Colonic mucosa (tissue), 4 donors: ENCODE measurements at regions not wholly inside any gene's neighbourhood (a gene's known extent, or its start where the extent isn't known, plus 50 kb on each side); places are given as distances from the start of the nearest gene placed in this dataset.

Experiments used
- DNase-seq: peaks from one replicate; pipeline ENCODE4 v3.0.0-alpha.2; 2020
- H3K27ac ChIP-seq: fragments of 200-600 bp; one replicate; pipeline ENCODE4 v1.8.0; 2021
- H3K27me3 ChIP-seq: fragments of 200-600 bp; one replicate; pipeline ENCODE4 v1.8.0; 2021
- H3K36me3 ChIP-seq: fragments of 200-600 bp; one replicate; pipeline ENCODE4 v1.8.0; 2021
- H3K4me1 ChIP-seq: fragments of 200-600 bp; one replicate; pipeline ENCODE4 v1.8.0; 2021; ENCODE audit warnings: mild to moderate bottlenecking
- H3K4me3 ChIP-seq: fragments of 200-600 bp; one replicate; pipeline ENCODE4 v1.8.0; 2021
- H3K9ac ChIP-seq, 2 donors: one replicate each; pipeline ENCODE4 v1.7.0; 2013; ENCODE audit warnings: control low read depth in 2 of 2, low read depth in 2 of 2, low read length in 2 of 2
- H3K9me3 ChIP-seq: fragments of 200-600 bp; one replicate; pipeline ENCODE4 v1.8.0; 2021
- intact Hi-C: fragments of 100-400 bp; cut with DNase I; formaldehyde crosslinking; loops from one replicate; pipeline ENCODE4 v1.14.1; 2022
- TF ChIP-seq, protein P1 (sequence below): fragments of 200-600 bp; IDR thresholded peaks from one replicate; pipeline ENCODE4 v1.8.0; 2022; ENCODE audit warnings: antibody characterized with exemption, mild to moderate bottlenecking
- donor health status: healthy.
- donor health status: DM: no; HTN: no; CAD: no.
- donor health status: DM: no; HTN: no; CAD: no.

DNA sequence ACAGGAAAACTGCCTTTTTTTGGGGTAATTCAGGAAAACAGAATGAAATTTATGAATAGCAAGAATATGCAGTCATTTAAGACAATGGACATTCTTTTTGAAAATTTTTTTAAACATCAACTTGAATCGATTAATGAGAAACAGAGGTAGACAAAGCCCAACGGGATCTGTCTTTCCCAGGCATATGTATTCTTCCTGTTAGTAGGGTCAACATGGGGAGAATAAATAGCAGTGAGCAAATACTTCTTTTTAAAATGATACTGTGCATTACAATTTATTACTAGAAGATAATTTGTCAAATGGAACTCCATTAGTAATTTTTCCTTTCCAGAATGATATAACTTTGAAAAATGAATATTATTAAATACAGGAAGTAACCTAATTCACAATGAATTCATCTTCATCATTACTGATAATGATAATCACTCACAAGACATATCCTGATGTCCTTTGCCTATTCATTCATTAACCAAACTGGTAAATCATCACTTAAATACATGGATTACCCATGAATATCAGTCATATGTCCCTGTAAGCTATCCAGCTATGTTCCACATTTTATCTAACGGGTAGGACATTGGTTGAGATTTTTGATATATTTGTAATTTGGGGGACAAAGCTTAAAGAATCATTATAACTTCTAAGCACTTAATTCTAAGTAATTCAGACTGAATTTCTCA lies 209.2 kb upstream of the CDIN1 start:
- Histone ChIP-seq H3K4me3 (no peak overlapping the region), H3K27ac (no peak overlapping the region), H3K27me3 (no peaks in the 10 kb centered on the region), H3K36me3 (no peaks in the 10 kb centered on the region), H3K4me1 (no peaks in the 10 kb centered on the region), H3K9me3 (no peaks in the 10 kb centered on the region), H3K9ac (no peak overlapping the region)
- TF ChIP-seq, protein P1, sequence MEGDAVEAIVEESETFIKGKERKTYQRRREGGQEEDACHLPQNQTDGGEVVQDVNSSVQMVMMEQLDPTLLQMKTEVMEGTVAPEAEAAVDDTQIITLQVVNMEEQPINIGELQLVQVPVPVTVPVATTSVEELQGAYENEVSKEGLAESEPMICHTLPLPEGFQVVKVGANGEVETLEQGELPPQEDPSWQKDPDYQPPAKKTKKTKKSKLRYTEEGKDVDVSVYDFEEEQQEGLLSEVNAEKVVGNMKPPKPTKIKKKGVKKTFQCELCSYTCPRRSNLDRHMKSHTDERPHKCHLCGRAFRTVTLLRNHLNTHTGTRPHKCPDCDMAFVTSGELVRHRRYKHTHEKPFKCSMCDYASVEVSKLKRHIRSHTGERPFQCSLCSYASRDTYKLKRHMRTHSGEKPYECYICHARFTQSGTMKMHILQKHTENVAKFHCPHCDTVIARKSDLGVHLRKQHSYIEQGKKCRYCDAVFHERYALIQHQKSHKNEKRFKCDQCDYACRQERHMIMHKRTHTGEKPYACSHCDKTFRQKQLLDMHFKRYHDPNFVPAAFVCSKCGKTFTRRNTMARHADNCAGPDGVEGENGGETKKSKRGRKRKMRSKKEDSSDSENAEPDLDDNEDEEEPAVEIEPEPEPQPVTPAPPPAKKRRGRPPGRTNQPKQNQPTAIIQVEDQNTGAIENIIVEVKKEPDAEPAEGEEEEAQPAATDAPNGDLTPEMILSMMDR, result no peak
- no peak for DNase-seq
- intact Hi-C loops, result no loop called here

DNA sequence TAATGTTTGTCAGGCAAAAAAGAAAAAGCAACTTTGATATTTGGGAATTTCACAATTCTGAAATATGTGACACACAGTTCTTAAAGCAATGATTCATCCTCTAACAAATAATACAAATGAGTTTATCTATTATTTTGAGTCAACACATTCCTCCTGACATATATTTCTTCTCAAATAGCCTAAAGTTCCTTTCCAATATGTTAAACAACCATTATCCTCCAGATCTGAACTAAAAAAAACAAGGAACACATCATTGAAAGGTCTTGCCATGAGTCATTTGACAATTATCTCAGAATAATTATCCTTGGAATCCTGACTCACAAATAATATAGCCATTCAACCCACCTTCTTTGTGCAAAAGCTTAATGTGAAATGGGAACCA lies 208.7 kb upstream of the CDIN1 start:
- H3K27me3 ChIP-seq, result no peaks in the 10 kb centered on the region
- H3K27ac ChIP-seq, result no peak overlapping the region
- DNase-seq, result no peak
- TF ChIP-seq, protein P1, result no peak
- H3K4me1 ChIP-seq, result no peaks in the 10 kb centered on the region
- no peak overlapping the region for H3K4me3 ChIP-seq
- H3K9me3 ChIP-seq, result no peaks in the 10 kb centered on the region
- H3K9ac ChIP-seq, result no peak overlapping the region
- intact Hi-C loops, result no loop called here
- H3K36me3 ChIP-seq, result no peaks in the 10 kb centered on the region

DNA sequence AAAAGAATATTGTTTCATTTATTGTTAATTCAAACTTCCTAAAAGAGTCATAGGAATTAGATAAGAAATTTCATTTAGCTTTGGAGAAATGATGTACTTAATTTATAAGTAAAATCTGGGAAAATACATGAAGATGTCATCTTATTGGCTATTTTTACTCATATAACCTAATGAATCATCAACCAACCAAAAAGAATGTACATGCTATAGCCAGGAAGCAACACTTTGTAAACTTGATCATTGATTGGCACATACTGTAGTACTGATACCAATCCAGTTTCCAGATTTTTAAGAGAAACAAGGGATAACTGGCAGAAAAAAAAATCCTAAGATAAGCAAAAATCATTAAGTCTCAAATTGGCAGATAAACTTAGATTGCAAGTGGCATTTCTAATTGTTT lies 207.9 kb upstream of the CDIN1 start:
- Histone ChIP-seq H3K9me3 (no peaks in the 10 kb centered on the region), H3K27ac (no peak overlapping the region), H3K36me3 (no peaks in the 10 kb centered on the region), H3K4me1 (no peaks in the 10 kb centered on the region), H3K9ac (no peak overlapping the region), H3K27me3 (no peaks in the 10 kb centered on the region), H3K4me3 (no peak overlapping the region)
- DNase-seq, result no peak
- intact Hi-C loops, result no loop called here
- TF ChIP-seq, protein P1, result no peak

DNA sequence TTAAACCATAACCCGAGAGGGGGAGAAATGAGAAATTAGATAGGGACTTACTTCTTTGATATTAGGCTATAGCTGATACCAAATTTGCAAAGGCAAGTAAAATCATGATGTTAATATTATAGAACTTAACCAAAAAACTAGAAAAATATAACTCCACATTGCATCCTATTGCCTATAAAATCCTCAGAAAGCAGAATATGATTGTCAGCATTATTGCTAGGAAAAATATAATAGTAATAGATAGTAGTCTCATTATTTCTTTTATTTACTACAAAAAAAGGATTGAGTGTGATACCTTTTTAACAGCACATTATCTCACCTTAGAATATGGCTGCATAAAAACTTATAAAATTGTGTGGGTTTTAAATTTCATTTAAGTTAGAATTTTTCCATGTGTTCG lies 206.5 kb upstream of the CDIN1 start:
- Histone ChIP-seq H3K36me3 (no peaks in the 10 kb centered on the region), H3K4me1 (no peaks in the 10 kb centered on the region), H3K9ac (no peak overlapping the region), H3K9me3 (no peaks in the 10 kb centered on the region), H3K27me3 (no peaks in the 10 kb centered on the region), H3K27ac (no peak overlapping the region), H3K4me3 (no peak overlapping the region)
- TF ChIP-seq, protein P1, result no peak
- DNase-seq, result no peak
- intact Hi-C loops, result no loop called here

DNA sequence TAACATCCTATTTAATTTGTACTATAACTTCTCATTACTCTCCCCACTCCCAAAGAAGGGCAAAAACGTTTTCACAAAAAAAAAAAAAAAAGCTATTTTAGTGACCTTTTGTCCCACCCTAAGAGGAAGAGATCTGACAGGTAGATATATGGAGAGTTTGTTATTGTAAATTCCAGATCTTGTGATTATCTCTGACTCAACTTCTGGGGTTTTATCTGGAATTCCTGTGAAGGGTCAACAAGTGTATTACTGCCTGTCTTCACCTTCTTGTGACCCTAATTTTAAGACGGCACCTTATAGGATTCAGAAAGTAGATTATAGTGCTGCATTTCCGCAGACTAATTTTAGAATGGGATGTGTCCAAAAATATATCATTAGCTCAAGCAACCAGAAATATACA lies 205.9 kb upstream of the CDIN1 start:
- H3K4me3 ChIP-seq, result no peak overlapping the region
- H3K27ac ChIP-seq, result no peak overlapping the region
- no peaks in the 10 kb centered on the region for H3K27me3 ChIP-seq
- no peak for DNase-seq
- intact Hi-C loops, result no loop called here
- H3K36me3 ChIP-seq, result no peaks in the 10 kb centered on the region
- no peaks in the 10 kb centered on the region for H3K9me3 ChIP-seq
- TF ChIP-seq, protein P1, result no peak
- no peaks in the 10 kb centered on the region for H3K4me1 ChIP-seq
- no peak overlapping the region for H3K9ac ChIP-seq
